Right lobe of liver (tissue), 6 donors: ENCODE measurements at regions not wholly inside any gene's neighbourhood (a gene's known extent, or its start where the extent isn't known, plus 50 kb on each side); places are given as distances from the start of the nearest gene placed in this dataset.
"Not testable (repeated sequence)": the region's sequence is repeated elsewhere in the genome, so short reads cannot be mapped to it uniquely, and the experiment has no call there.

Experiments used
- ATAC-seq, 4 donors: fragments of 200-7000 bp; cut with Tn5 transposase; one replicate each; pipeline ENCODE4 v1.9.1; 2020; ENCODE audit warnings: mild to moderate bottlenecking in 4 of 4, moderate library complexity in 4 of 4
- DNase-seq, 3 donors: peaks; one replicate each; pipeline ENCODE4 v3.0.0-alpha.2; 2020
- H3K27ac ChIP-seq, 3 donors: fragments of 200-600 bp; one replicate each; pipeline ENCODE4 v1.8.0; 2022
- H3K27me3 ChIP-seq, 2 donors: fragments of 200-600 bp; one replicate each; pipeline ENCODE4 v1.8.0; 2022
- H3K36me3 ChIP-seq, 4 donors: fragments of 200-600 bp; sonication (generic) in 1 of 4; one replicate each; pipeline versions ENCODE4 v1.5.1 to v1.8.0; 2017 to 2022; ENCODE audit warnings: control low read depth in 1 of 4
- H3K4me1 ChIP-seq, 4 donors: fragments of 200-600 bp; sonication (generic) in 1 of 4; one replicate each; pipeline versions ENCODE4 v1.5.1 to v1.8.0; 2017 to 2022; ENCODE audit warnings: control low read depth in 1 of 4
- H3K4me3 ChIP-seq, 3 donors: fragments of 200-600 bp; one replicate each; pipeline ENCODE4 v1.8.0; 2022
- H3K9me3 ChIP-seq, 4 donors: fragments of 200-600 bp; sonication (generic) in 1 of 4; one replicate each; pipeline versions ENCODE4 v1.5.1 to v1.8.0; 2017 to 2022; ENCODE audit warnings: control low read depth in 1 of 4
- POLR2A ChIP-seq: fragments of 450-650 bp; IDR thresholded peaks from one replicate; pipeline ENCODE4 v1.6.1; 2017; ENCODE audit warnings: antibody characterized with exemption, mild to moderate bottlenecking
- WGBS: methylation state at CpG from one replicate; pipeline ENCODE4 v1.1.6; 2018; ENCODE audit warnings: low coverage, low lambda C conversion rate; ENCODE audit not compliant: insufficient coverage; ENCODE audit errors: missing lambda C conversion rate; 5-methylcytosine and 5-hydroxymethylcytosine counted together
- intact Hi-C, 2 donors: fragments of 100-400 bp; cut with DNase I; formaldehyde crosslinking; loops; one replicate each; pipeline versions ENCODE4 v1.11.2 to v1.14.1; 2022
- TF ChIP-seq, protein P1 (sequence below), 4 donors: fragments of 200-600 bp in 3 of 4; fragments of 450-650 bp in 1 of 4; IDR thresholded peaks; one replicate each; pipeline versions ENCODE4 v1.5.1 to v1.8.0; 2016 to 2022; ENCODE audit warnings: antibody characterized with exemption in 4 of 4, mild to moderate bottlenecking in 2 of 4
- donor health status: DM: no; HTN: yes; CAD: no.
- donor health status: DM: no; HTN: no; CAD: no.
- donor health status: DM: no; HTN: no; CAD: no.
- donor health status: DM: no; HTN: yes; CAD: no.
- donor health status: DM: no; HTN: yes; CAD: no.

DNA sequence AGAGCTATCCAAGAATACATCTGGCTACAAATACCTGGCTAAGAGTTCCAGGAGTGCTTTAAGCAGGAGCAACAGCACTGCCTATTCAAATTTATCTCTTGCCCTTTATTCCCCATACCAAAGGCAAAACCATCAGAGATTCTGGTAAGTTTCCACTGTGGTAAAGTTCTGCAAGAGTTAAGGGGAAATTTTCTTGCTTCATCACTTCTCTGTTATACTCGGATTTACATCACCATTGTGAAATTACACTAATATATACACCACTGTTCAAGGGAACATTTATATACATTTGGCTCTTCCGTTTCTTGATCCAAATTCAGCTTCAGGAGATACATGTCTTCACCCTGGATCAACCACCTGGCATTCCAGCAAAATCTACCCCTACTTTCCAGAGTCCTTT, 70.8 kb upstream of the PTPN13 start:
- Histone ChIP-seq H3K9me3 (no peaks in the 10 kb centered on the region), H3K36me3 (no peaks in the 10 kb centered on the region), H3K27ac (no peak overlapping the region), H3K27me3 (no peaks in the 10 kb centered on the region), H3K4me3 (no peak overlapping the region), H3K4me1 (no peaks in the 10 kb centered on the region)
- TF ChIP-seq POLR2A, result no peak
- TF ChIP-seq, protein P1, sequence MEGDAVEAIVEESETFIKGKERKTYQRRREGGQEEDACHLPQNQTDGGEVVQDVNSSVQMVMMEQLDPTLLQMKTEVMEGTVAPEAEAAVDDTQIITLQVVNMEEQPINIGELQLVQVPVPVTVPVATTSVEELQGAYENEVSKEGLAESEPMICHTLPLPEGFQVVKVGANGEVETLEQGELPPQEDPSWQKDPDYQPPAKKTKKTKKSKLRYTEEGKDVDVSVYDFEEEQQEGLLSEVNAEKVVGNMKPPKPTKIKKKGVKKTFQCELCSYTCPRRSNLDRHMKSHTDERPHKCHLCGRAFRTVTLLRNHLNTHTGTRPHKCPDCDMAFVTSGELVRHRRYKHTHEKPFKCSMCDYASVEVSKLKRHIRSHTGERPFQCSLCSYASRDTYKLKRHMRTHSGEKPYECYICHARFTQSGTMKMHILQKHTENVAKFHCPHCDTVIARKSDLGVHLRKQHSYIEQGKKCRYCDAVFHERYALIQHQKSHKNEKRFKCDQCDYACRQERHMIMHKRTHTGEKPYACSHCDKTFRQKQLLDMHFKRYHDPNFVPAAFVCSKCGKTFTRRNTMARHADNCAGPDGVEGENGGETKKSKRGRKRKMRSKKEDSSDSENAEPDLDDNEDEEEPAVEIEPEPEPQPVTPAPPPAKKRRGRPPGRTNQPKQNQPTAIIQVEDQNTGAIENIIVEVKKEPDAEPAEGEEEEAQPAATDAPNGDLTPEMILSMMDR (IDR thresholded peaks at IDR 0.05), result no peak
- 34% methylated on average over 2 of the region's 2 CpGs for WGBS
- intact Hi-C loops, result no loop called here
- DNase-seq (no peak), ATAC-seq (no peak)

DNA sequence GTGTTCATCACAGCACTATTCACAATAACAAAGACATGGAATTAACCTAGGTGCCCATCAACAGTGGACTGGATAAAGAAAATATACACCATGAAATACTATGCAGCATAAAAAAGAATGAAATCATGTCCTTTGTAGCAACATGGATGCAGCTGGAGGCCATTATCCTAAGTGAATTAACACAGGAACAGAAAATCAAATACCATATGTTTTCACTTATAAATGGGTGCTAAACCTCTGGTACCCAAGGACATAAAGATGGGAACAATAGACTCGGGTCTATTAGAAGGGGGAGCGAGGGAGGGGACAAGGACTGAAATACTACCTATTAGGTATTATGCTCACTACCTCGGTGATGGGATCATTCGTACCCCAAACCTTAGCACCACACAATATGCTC, 66.4 kb upstream of the PTPN13 start:
- intact Hi-C loops, H3K27me3 ChIP-seq, H3K4me3 ChIP-seq, H3K9me3 ChIP-seq, H3K27ac ChIP-seq, H3K4me1 ChIP-seq, DNase-seq, H3K36me3 ChIP-seq, ATAC-seq: not testable (repeated sequence)
- WGBS, result 71% methylated on average over 4 of the region's 4 CpGs

DNA sequence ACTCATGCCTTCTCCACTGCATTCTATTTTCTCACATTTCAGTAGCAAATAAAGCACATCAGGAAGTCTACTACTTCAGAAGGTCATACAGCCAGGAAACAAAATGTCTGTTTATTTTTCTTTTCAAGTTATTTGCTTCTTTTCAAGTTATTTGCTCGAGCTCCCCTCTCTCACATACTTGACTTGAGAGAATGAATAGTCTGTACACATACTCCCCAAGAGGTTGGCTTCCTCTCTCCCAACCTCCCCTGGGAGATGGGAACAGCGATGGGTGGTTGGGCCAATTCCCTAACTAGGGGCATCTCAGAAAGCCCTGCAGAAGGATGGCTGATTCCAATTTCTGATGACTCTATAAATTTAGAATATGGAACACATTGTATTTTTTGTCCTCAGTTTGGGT, 64.7 kb upstream of the PTPN13 start:
- Histone ChIP-seq H3K27me3 (no peaks in the 10 kb centered on the region), H3K4me3 (no peak overlapping the region), H3K36me3 (no peaks in the 10 kb centered on the region), H3K4me1 (no peaks in the 10 kb centered on the region), H3K27ac (no peak overlapping the region), H3K9me3 (no peaks in the 10 kb centered on the region)
- TF ChIP-seq POLR2A, result no peak
- TF ChIP-seq, protein P1 (IDR thresholded peaks at IDR 0.05), result no peak
- intact Hi-C loops, result no loop called here
- DNase-seq (no peak), ATAC-seq (no peak)
- 34% methylated on average over 2 of the region's 2 CpGs for WGBS

DNA sequence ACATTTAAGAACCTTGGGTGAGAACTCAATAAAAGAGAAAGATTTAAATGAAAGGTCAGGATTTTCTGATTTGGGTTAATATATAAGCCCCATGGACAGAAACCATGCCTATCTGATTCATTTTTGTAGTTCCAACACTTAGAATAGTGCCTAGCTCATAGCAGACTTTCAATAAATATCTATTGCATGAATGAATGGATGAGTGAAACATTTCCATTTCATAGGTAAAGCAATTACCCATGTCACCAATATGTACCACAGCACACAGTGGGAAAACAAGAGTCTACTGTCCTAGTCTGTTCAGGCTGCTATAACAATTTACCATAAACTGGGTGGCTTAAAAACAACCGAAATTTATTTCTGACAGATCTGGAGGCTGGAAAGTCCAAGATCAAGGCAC, 63.9 kb upstream of the PTPN13 start:
- ATAC-seq (no peak), DNase-seq (no peak)
- Histone ChIP-seq H3K4me1 (no peaks in the 10 kb centered on the region), H3K27ac (no peak overlapping the region), H3K36me3 (no peaks in the 10 kb centered on the region), H3K27me3 (no peaks in the 10 kb centered on the region), H3K9me3 (no peaks in the 10 kb centered on the region), H3K4me3 (no peak overlapping the region)
- intact Hi-C loops, result no loop called here
- no peak for TF ChIP-seq POLR2A
- TF ChIP-seq, protein P1 (IDR thresholded peaks at IDR 0.05), result no peak
- 57% methylated on average over 1 of the region's 1 CpG for WGBS

DNA sequence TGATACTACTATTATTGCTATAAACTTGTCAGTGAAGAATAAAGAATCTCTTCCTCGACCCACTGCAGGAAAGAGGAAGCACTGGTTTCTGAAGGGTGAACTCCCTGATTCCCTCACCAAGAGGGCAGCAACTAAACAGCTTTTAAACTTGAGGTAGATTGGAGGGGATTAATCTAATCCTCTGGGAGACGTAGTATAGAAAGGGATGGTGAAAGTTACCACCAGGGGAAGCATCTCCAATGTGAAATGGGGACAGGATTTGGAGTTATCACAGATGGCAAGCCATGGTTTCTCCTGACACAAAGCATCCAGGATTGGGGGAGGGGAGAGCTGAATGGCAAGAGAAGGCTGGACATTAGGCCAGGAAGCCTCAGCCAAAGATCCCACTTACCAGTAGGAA, 62.7 kb upstream of the PTPN13 start:
- no peak overlapping the region for H3K27ac ChIP-seq
- TF ChIP-seq, protein P1 (IDR thresholded peaks at IDR 0.05), result no peak
- no peak for TF ChIP-seq POLR2A
- H3K27me3 ChIP-seq, result no peaks in the 10 kb centered on the region
- 39% methylated on average over 2 of the region's 2 CpGs for WGBS
- H3K4me1 ChIP-seq, result no peaks in the 10 kb centered on the region
- DNase-seq (no peak), ATAC-seq (no peak)
- intact Hi-C loops, result no loop called here
- no peaks in the 10 kb centered on the region for H3K9me3 ChIP-seq
- no peak overlapping the region for H3K4me3 ChIP-seq
- no peaks in the 10 kb centered on the region for H3K36me3 ChIP-seq
